IPS-18c (cell line): ENCODE measurements at regions not wholly inside any gene's neighbourhood (a gene's known extent, or its start where the extent isn't known, plus 50 kb on each side); places are given as distances from the start of the nearest gene placed in this dataset.
"Not testable (repeated sequence)": the region's sequence is repeated elsewhere in the genome, so short reads cannot be mapped to it uniquely, and the experiment has no call there.

Experiments used
- H3K4me3 ChIP-seq: 2 replicates; pipeline ENCODE4 v1.7.0; 2013; ENCODE audit warnings: low read depth, mild to moderate bottlenecking, low read length, moderate library complexity; ENCODE audit not compliant: insufficient read depth
- H3K9me3 ChIP-seq: one replicate; pipeline ENCODE4 v1.6.1; 2013; ENCODE audit warnings: mild to moderate bottlenecking, low read length, moderate library complexity; ENCODE audit not compliant: control insufficient read depth, insufficient read depth

- Histone ChIP-seq H3K9me3 (no peaks in the 10 kb centered on the region), H3K4me3 (no peak overlapping the region)
These were observed 302.9 kb upstream of the XYLT1 start for GRCh38 chr16:17773698-17774101.

DNA sequence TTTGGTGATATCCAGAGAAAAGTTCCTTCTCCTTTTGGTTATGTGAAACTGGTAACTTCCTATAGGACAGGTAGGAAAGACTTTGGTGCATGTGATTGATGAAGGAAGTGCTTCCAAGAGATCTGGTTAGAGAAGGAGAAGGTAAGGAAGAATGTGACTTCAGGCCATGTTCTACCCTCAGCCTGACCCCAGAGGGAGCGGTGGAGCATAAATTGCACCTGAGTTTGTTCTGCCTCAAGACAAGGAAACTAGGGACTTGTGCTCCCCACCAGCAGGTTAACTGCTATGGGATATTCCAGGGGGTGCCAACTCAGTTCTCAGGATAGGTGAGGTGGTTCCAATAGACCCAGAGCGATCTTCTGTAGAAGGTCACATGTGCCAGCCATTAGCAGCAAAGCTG lies 299.3 kb upstream of the XYLT1 start:
- Histone ChIP-seq H3K4me3 (no peak overlapping the region), H3K9me3 (no peaks in the 10 kb centered on the region)

DNA sequence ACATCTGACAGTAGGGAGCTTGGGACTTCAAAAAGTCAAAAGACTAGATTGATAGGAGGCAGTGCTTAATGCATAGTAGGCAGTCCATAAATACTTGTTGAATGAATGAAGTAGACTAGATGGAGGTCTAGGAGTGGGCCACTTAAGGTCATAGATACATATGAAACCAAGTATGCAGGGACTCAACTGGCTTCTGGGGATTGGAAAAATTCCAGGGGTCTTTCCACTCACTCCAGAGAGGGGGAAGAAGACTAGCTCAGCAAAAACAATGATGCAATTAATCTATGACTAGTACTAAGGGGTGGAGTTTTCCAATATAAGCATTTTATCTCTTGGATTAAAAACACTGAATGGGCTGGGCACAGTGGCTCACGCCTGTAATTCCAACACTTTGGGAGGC lies 298.3 kb upstream of the XYLT1 start:
- H3K4me3 ChIP-seq: no peak overlapping the region

GRCh38 chr16:17768257-17768656 lies 297.5 kb upstream of the XYLT1 start:
- Histone ChIP-seq H3K9me3 (no peaks in the 10 kb centered on the region), H3K4me3 (no peak overlapping the region)

More for the DNA sequence above, 298.3 kb upstream of the XYLT1 start:
- H3K9me3 ChIP-seq: no peaks in the 10 kb centered on the region

- no peaks in the 10 kb centered on the region for H3K9me3 ChIP-seq
- no peak overlapping the region for H3K4me3 ChIP-seq
These were observed 295.3 kb upstream of the XYLT1 start for GRCh38 chr16:17766012-17766411.

- H3K9me3 ChIP-seq: peaks cover 2% of the 10 kb centered on the region
- no peak overlapping the region for H3K4me3 ChIP-seq
These were observed 289.0 kb upstream of the XYLT1 start for GRCh38 chr16:17759451-17760390.

GRCh38 chr16:17757808-17758207 lies 287.0 kb upstream of the XYLT1 start:
- peaks cover 2% of the 10 kb centered on the region for H3K9me3 ChIP-seq

DNA sequence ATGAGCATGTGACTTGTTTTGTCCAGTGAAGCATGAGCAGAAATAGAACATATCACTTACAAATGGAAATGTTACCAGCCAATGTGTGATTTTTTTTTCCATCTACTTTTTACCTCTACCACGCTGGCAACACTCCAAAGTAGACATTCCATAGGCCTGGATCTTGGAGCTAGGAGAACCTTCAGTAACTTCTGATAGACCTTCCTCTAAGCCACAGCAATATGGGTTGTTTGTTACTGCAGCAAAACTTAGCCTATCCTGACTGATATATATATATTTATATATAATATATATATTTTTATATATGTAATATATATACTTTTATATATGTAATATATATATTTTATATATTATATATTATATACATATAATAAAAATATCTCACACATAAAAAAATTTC lies 284.4 kb upstream of the XYLT1 start:
- Histone ChIP-seq H3K4me3 (no peak overlapping the region), H3K9me3 (no peaks in the 10 kb centered on the region)

More at GRCh38 chr16:17757808-17758207, 287.0 kb upstream of the XYLT1 start:
- H3K4me3 ChIP-seq: no peak overlapping the region

DNA sequence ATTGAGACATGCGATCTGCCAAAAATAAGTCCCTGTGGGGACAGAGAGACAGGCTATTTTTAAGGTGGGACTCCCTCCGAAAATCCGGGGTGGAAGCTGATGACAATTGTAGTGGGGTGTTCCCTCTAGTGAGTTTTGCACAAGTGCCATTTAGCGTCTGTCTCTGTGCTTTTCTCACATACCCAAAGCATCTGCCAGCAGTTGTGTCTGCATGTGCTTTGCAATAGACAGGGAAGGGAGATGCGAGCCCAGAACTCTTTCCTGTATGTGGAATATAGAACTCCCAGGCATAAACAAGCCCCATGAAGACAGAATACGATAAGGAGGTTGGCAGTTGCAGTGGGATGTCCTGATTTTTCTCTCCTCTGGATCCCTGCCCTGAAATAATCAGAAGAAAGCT lies 282.7 kb upstream of the XYLT1 start:
- no peaks in the 10 kb centered on the region for H3K9me3 ChIP-seq
- H3K4me3 ChIP-seq: no peak overlapping the region

DNA sequence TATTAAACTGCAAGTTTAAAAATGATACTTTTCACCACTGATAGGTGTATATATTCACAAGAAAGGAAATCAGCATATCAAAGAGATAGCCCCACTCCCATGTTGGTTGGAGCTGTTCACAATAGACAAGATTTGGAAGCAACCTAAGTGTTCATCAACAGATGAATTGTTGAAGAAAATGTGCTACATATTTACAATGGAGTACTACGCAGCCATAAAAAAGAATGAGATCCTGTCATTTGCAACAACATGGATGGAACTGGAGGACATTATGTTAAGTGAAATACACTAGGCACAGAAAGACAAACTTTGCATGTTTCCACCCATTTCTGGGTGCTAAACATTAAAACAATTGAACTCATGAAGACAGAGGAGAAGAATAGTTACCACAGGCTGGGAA lies 278.9 kb upstream of the XYLT1 start:
- no peak overlapping the region for H3K4me3 ChIP-seq
- no peaks in the 10 kb centered on the region for H3K9me3 ChIP-seq

DNA sequence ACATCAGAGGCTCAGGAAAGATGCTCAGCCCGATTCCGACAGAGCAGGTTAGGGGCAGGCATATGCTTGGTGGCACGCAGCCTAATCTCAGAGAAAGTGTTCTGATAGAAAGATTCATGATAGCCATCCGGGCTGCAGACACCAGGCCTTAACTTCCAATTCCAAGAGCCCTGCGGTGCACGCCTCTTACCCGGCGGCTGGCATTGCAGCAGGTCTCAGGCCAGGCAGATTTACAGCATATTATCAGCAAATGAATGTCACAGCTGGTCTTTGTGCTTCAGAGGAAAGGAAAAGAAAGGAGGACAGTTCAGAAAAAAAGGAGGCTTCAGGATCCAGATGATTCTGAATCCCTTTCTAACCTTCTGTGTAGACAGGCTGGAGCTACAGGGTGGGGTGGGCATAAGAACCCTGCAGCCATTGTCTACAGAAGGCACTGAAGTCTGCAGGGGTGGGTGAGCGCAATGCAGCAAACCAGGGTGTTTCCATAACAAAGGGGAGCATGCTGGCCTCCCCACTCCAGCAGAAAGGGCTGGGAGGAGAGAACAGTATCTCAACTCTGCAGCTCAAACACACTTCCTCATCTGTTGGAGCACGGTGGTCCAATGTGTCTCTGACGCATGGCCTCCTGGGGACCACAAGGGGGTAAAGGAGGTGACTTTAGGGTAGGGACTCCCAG lies 277.4 kb upstream of the XYLT1 start:
- H3K9me3 ChIP-seq: no peaks in the 10 kb centered on the region
- no peak overlapping the region for H3K4me3 ChIP-seq

- H3K9me3 ChIP-seq: no peaks in the 10 kb centered on the region
These were observed 276.5 kb upstream of the XYLT1 start for GRCh38 chr16:17747081-17747756.

GRCh38 chr16:17744921-17745572 lies 274.3 kb upstream of the XYLT1 start:
- H3K9me3 ChIP-seq: no peaks in the 10 kb centered on the region

More at GRCh38 chr16:17747081-17747756, 276.5 kb upstream of the XYLT1 start:
- no peak overlapping the region for H3K4me3 ChIP-seq

DNA sequence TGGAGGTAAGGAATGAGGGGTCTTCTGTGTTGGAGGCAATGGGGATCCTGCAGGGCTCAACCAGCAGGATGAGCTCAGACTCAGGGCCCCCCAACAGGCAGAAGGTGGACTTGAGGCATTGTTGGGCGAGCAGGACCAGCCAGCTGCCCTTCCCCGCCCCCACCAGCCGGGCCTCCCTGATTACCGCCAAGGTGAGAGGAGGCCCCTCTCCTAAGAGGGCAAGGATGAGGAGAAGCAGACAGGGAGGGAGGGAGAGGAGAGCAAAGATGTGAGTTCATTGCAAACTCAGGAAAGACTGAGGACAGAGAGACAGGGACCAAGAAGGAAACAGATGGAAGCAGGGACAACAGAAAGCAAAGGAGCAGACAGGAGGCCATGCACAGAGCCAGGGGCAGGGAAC lies 272.8 kb upstream of the XYLT1 start:
- Histone ChIP-seq H3K4me3 (no peak overlapping the region), H3K9me3 (no peaks in the 10 kb centered on the region)

More at GRCh38 chr16:17744921-17745572, 274.3 kb upstream of the XYLT1 start:
- peak overlapping the region; percentile 22; the same call in 1 of the 2 replicates for H3K4me3 ChIP-seq

DNA sequence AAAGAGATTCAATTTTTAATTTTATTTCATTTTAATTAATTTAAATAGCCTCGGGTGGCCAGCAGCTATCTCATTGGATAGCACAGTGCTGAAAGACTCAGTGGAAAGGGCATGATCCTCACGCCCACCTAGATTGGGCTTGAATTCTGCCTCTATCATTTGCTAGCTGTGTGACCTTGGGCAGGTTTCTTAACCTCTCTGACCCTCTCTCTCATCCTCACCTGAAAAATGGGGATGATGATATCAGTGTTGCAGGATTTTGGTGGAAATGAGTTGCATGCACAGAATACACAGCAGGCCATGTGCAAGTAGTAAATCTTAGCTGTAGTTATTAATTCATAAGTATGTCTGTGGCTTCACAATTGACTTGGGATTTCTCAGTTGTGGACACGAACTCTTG lies 272.4 kb upstream of the XYLT1 start:
- no peaks in the 10 kb centered on the region for H3K9me3 ChIP-seq
- no peak overlapping the region for H3K4me3 ChIP-seq

- not testable (repeated sequence) for H3K4me3 ChIP-seq, H3K9me3 ChIP-seq
These were observed 264.3 kb upstream of the XYLT1 start for GRCh38 chr16:17735099-17735498.

DNA sequence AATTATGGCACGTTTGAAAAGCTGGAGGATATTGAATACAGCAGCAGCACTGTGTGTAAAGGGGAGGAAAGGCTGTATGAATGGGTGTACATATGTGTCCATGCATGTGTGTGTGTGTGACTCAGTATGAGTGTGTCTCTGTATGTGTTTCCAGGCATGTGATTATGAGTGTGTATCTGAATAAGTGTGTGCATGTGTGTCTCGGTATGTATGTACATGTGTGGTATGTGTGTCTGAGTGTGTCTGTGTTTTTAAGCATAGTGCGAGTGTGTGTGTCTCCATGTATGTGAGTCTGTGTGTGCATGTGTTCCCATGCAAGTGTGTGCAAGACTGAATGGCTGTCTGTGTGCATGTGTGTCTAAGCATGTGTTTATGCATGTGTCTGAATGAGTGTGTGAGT lies 259.1 kb upstream of the XYLT1 start:
- no peak overlapping the region for H3K4me3 ChIP-seq
- no peaks in the 10 kb centered on the region for H3K9me3 ChIP-seq
